Activated CD4-positive, alpha-beta T cell treated with anti-CD3 and anti-CD28 coated beads, Interleukin-2, amount 50 U/mL, for 48 hours (primary cell): ENCODE measurements at regions not wholly inside any gene's neighbourhood (a gene's known extent, or its start where the extent isn't known, plus 50 kb on each side); places are given as distances from the start of the nearest gene placed in this dataset.
"Not testable (repeated sequence)": the region's sequence is repeated elsewhere in the genome, so short reads cannot be mapped to it uniquely, and the experiment has no call there.

ENCODE experiments used
- DNase-seq, 2 experiments: peaks; one replicate each; pipeline ENCODE4 v3.0.0-alpha.2; 2020

GRCh38 chr6:4224067-4224978 lies 88.9 kb upstream of the ECI2 start:
- no peak for DNase-seq

GRCh38 chr6:4220558-4220957 lies 85.2 kb upstream of the ECI2 start:
- no peak for DNase-seq

- not testable (repeated sequence) for DNase-seq
These were observed 83.4 kb upstream of the ECI2 start for GRCh38 chr6:4218619-4219317.

GRCh38 chr6:4212588-4212987 lies 77.2 kb upstream of the ECI2 start:
- DNase-seq: no peak

GRCh38 chr6:4210629-4211419 lies 75.4 kb upstream of the ECI2 start:
- DNase-seq: peak; percentile 70 to 77

- no peak for DNase-seq
These were observed 73.8 kb upstream of the ECI2 start for GRCh38 chr6:4209196-4209595.

- DNase-seq: no peak
These were observed 72.8 kb upstream of the ECI2 start for GRCh38 chr6:4208158-4208557.

GRCh38 chr6:4203642-4204417 lies 68.5 kb upstream of the ECI2 start:
- not testable (repeated sequence) for DNase-seq

GRCh38 chr6:4192627-4193026 lies 57.3 kb upstream of the ECI2 start:
- no peak for DNase-seq

GRCh38 chr6:4192173-4192572 lies 56.8 kb upstream of the ECI2 start:
- no peak for DNase-seq

GRCh38 chr6:4191271-4191721 lies 55.9 kb upstream of the ECI2 start:
- no peak for DNase-seq

- no peak for DNase-seq
These were observed 53.9 kb upstream of the ECI2 start for GRCh38 chr6:4189249-4189648.

- DNase-seq: no peak
These were observed 53.4 kb upstream of the ECI2 start for GRCh38 chr6:4188801-4189200.

- no peak for DNase-seq
These were observed 52.1 kb upstream of the ECI2 start for GRCh38 chr6:4187480-4187879.

- no peak for DNase-seq
These were observed 51.0 kb upstream of the ECI2 start for GRCh38 chr6:4186385-4186784.

- DNase-seq: peak in 1 of 2 experiments; percentile 6
These were observed 50.5 kb upstream of the ECI2 start for GRCh38 chr6:4185846-4186245.

GRCh38 chr6:4185419-4185818 lies 50.0 kb upstream of the ECI2 start:
- DNase-seq: peak; percentile 54 to 57
